ENCODE measurements at regions not wholly inside any gene's neighbourhood (a gene's known extent, or its start where the extent isn't known, plus 50 kb on each side); places are given as distances from the start of the nearest gene placed in this dataset.
"Not testable (repeated sequence)": the region's sequence is repeated elsewhere in the genome, so short reads cannot be mapped to it uniquely, and the experiment has no call there.

GRCh38 chr16:51522902-51523301 lies 371.8 kb upstream of the SALL1 start:
- H3K4me3 ChIP-seq (ENCODE audit: low read depth, low read length) = no peak overlapping the region
- DNase-seq (ENCODE audit: low read depth) = no peak
- TF ChIP-seq CTCF (IDR thresholded peaks at IDR 0.05; ENCODE audit: insufficient read depth, low read depth, low read length) = no peak

- not testable (repeated sequence) for H3K4me3 ChIP-seq (ENCODE audit: low read depth, low read length); DNase-seq (ENCODE audit: low read depth)
These were observed 365.9 kb upstream of the SALL1 start for GRCh38 chr16:51516960-51517359.

GRCh38 chr16:51510416-51510815 lies 359.3 kb upstream of the SALL1 start:
- TF ChIP-seq CTCF (IDR thresholded peaks at IDR 0.05; ENCODE audit: insufficient read depth, low read depth, low read length) = no peak
- no peak for DNase-seq (ENCODE audit: low read depth)
- no peak overlapping the region for H3K4me3 ChIP-seq (ENCODE audit: low read depth, low read length)

GRCh38 chr16:51509336-51509735 lies 358.3 kb upstream of the SALL1 start:
- no peak for TF ChIP-seq CTCF (IDR thresholded peaks at IDR 0.05; ENCODE audit: insufficient read depth, low read depth, low read length)
- DNase-seq (ENCODE audit: low read depth) = no peak
- H3K4me3 ChIP-seq (ENCODE audit: low read depth, low read length) = no peak overlapping the region

- no peak overlapping the region for H3K4me3 ChIP-seq (ENCODE audit: low read depth, low read length)
- DNase-seq (ENCODE audit: low read depth) = peak; percentile 59
- no peak for TF ChIP-seq CTCF (IDR thresholded peaks at IDR 0.05; ENCODE audit: insufficient read depth, low read depth, low read length)
These were observed 357.6 kb upstream of the SALL1 start for GRCh38 chr16:51508490-51509212.

GRCh38 chr16:51507286-51507685 lies 356.2 kb upstream of the SALL1 start:
- no peak for TF ChIP-seq CTCF (IDR thresholded peaks at IDR 0.05; ENCODE audit: insufficient read depth, low read depth, low read length)
- no peak overlapping the region for H3K4me3 ChIP-seq (ENCODE audit: low read depth, low read length)
- DNase-seq (ENCODE audit: low read depth) = no peak

GRCh38 chr16:51500306-51500705 lies 349.2 kb upstream of the SALL1 start:
- H3K4me3 ChIP-seq (ENCODE audit: low read depth, low read length) = no peak overlapping the region
- TF ChIP-seq CTCF (IDR thresholded peaks at IDR 0.05; ENCODE audit: insufficient read depth, low read depth, low read length) = no peak
- peak; percentile 16 for DNase-seq (ENCODE audit: low read depth)
